ENCODE measurements at regions not wholly inside any gene's neighbourhood (a gene's known extent, or its start where the extent isn't known, plus 50 kb on each side); places are given as distances from the start of the nearest gene placed in this dataset.
A peak's percentile ranks its signal among the peaks of the same experiment; 100 is the strongest.

DNA sequence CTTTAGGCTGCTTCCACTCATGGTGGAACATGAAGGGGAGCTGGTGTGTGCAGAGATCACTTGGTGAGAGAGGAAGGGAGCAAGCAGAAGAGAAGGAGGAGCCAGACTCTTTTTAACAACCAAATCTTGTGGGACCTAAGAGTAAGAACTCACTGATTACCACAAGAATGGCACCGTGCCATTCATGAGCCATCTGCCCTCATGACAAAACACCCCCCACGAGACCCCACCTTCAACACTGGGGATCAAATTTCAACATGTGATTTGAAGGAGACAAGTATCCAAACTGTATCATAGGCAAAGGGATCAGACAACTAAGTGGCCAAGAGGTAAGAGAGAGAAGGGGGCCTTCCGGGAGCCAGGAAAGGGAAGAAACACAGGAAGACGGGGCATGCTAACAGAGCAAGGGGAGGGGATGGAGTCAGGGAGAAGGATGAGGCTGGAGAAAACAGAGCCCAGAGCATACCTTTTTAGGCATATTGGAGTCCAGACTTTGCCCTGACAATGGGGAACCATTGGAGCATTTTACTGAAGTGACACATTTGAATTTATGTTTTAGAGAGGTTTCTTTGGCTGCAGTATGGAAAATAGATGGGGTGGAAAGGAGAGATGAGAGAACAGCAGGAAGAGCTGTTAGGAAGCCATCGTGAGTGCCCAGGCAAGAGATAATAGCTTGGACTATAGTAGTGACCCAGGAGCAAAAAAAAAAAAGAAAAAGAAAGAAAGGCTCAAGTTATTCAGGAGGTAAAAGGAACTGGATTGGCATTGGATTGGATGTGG, 204.4 kb upstream of the NUDT4 start:
- Histone ChIP-seq H3K4me1 (ENCODE audit: control insufficient read depth, insufficient read depth, low read length) (peaks cover 27% of the 10 kb centered on the region), H3K9me3 (ENCODE audit: control insufficient read depth, insufficient read depth, low read length) (no peaks in the 10 kb centered on the region), H4K91ac (ENCODE audit: insufficient read depth, low read depth, low read length) (peak overlapping the region; percentile 30), H3K4me2 (ENCODE audit: low read depth, low read length) (peak overlapping the region; percentile 53), H3K14ac (replicated peaks; ENCODE audit: low read depth, low read length) (peak overlapping the region; percentile 0), H3K27me3 (ENCODE audit: control insufficient read depth, insufficient read depth, low read length) (no peaks in the 10 kb centered on the region), H4K20me1 (ENCODE audit: insufficient read depth, low read length) (no peaks in the 10 kb centered on the region), H3K36me3 (ENCODE audit: control insufficient read depth, insufficient read depth, low read length) (no peaks in the 10 kb centered on the region), H3K56ac (ENCODE audit: extremely low read depth, insufficient read depth, low read length) (no peak overlapping the region), H2AK9ac (replicated peaks; ENCODE audit: low read depth, low read length, poor library complexity) (no peak overlapping the region), H3K4me3 (ENCODE audit: insufficient read depth, low read depth, low read length) (no peak overlapping the region), H4K8ac (ENCODE audit: low read depth in 2 of 2, low read length in 2 of 2) (peak overlapping the region in 1 of 2 experiments; percentile 37; a peak in 1 of 4 replicates), H2BK120ac (ENCODE audit: low read depth, low read length) (peak overlapping the region; percentile 26), H2BK5ac (ENCODE audit: low read depth, low read length, poor library complexity, severe bottlenecking) (peak overlapping the region; percentile 58), H2BK20ac (ENCODE audit: low read depth, low read length) (peak overlapping the region; percentile 79), H3K79me1 (ENCODE audit: low read depth in 1 of 2, low read length in 2 of 2) (0 out of 4 replicates have a peak, but pooled peaks cover 0 to 4% of the 10 kb centered on the region in 2 experiments), H2BK15ac (ENCODE audit: low read depth, low read length) (peak overlapping the region; percentile 2; the same call in 2 of the 3 replicates), H3K9ac (ENCODE audit: low read depth, low read length) (no peak overlapping the region), H3K9me1 (ENCODE audit: insufficient read depth, low read length) (peaks cover 12% of the 10 kb centered on the region), H4K5ac (ENCODE audit: low read depth, low read length) (peak overlapping the region; percentile 59), H2AFZ (replicated peaks; ENCODE audit: low read length, poor library complexity) (peak overlapping the region; percentile 24), H2AK5ac (ENCODE audit: low read depth, low read length) (peak overlapping the region; percentile 63; the same call in 1 of the 2 replicates), H3K18ac (ENCODE audit: low read depth, low read length) (peak overlapping the region; percentile 62), H3K23ac (ENCODE audit: low read depth, low read length) (peak overlapping the region; percentile 14; the same call in 1 of the 2 replicates), H3K4ac (ENCODE audit: low read depth, low read length) (peak overlapping the region; percentile 51), H3K27ac (ENCODE audit: insufficient read depth, low read length) (peak overlapping the region; percentile 82; the same call in 1 of the 2 replicates)
- POLR2A ChIA-PET (ENCODE audit: unreplicated experiment) = no interaction called here
- BruUV-seq (replicated peaks) = no TSS peak
- CTCF ChIA-PET = no interaction called here
- 100% methylated on average over 2 of the region's 5 CpGs; no CpG with 5 or more reads in 1 of the 2 experiments for WGBS, 2 experiments (ENCODE audit: extremely low coverage in 2 of 2, insufficient read length in 1 of 2)
- dilution Hi-C loops (cut with HindIII; ENCODE audit: low sequenced_read_pairs, unreplicated experiment) = no loop called here
- DNase-seq = peak; percentile 75
- in situ Hi-C loops (cut with MboI; ENCODE audit: low sequenced_read_pairs) = no loop called here
- intact Hi-C loops (cut with micrococcal nuclease) = no loop called here
- no peak for ATAC-seq (ENCODE audit: low read depth)
- TF ChIP-seq RFX5 (IDR thresholded peaks at IDR 0.05; ENCODE audit: low read depth, low read length) (no peak), RAD21 (IDR thresholded peaks at IDR 0.05; ENCODE audit: low read length) (no peak), POLR2A (IDR thresholded peaks at IDR 0.05; ENCODE audit: low read depth, low read length) (no peak), CHD1 (IDR thresholded peaks at IDR 0.05; ENCODE audit: low read depth, low read length) (no peak), RCOR1 (IDR thresholded peaks at IDR 0.05; ENCODE audit: insufficient replicate concordance, low read length) (no peak), MXI1 (IDR thresholded peaks at IDR 0.05; ENCODE audit: borderline replicate concordance, low read depth, low read length) (no peak), SMC3 (IDR thresholded peaks at IDR 0.05; ENCODE audit: low read depth, low read length) (no peak), MAZ (IDR thresholded peaks at IDR 0.05; ENCODE audit: borderline replicate concordance, low read depth, low read length) (no peak), BHLHE40 (IDR thresholded peaks at IDR 0.05; ENCODE audit: low read depth, low read length) (no peak), CEBPB (IDR thresholded peaks at IDR 0.05; ENCODE audit: low read depth, low read length) (no peak), FOS (IDR thresholded peaks at IDR 0.05; ENCODE audit: low read depth, low read length) (no peak), NFE2L2 (IDR thresholded peaks at IDR 0.05; ENCODE audit: low read depth, low read length) (no peak)
- TF ChIP-seq, protein P1, sequence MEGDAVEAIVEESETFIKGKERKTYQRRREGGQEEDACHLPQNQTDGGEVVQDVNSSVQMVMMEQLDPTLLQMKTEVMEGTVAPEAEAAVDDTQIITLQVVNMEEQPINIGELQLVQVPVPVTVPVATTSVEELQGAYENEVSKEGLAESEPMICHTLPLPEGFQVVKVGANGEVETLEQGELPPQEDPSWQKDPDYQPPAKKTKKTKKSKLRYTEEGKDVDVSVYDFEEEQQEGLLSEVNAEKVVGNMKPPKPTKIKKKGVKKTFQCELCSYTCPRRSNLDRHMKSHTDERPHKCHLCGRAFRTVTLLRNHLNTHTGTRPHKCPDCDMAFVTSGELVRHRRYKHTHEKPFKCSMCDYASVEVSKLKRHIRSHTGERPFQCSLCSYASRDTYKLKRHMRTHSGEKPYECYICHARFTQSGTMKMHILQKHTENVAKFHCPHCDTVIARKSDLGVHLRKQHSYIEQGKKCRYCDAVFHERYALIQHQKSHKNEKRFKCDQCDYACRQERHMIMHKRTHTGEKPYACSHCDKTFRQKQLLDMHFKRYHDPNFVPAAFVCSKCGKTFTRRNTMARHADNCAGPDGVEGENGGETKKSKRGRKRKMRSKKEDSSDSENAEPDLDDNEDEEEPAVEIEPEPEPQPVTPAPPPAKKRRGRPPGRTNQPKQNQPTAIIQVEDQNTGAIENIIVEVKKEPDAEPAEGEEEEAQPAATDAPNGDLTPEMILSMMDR (conservative IDR thresholded peaks at IDR 0.05; ENCODE audit: low read depth, low read length) = no peak
- TF ChIP-seq, protein P2, sequence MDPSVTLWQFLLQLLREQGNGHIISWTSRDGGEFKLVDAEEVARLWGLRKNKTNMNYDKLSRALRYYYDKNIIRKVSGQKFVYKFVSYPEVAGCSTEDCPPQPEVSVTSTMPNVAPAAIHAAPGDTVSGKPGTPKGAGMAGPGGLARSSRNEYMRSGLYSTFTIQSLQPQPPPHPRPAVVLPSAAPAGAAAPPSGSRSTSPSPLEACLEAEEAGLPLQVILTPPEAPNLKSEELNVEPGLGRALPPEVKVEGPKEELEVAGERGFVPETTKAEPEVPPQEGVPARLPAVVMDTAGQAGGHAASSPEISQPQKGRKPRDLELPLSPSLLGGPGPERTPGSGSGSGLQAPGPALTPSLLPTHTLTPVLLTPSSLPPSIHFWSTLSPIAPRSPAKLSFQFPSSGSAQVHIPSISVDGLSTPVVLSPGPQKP (IDR thresholded peaks at IDR 0.05; ENCODE audit: borderline replicate concordance, low read depth, low read length) = no peak
- TF ChIP-seq, protein P3, sequence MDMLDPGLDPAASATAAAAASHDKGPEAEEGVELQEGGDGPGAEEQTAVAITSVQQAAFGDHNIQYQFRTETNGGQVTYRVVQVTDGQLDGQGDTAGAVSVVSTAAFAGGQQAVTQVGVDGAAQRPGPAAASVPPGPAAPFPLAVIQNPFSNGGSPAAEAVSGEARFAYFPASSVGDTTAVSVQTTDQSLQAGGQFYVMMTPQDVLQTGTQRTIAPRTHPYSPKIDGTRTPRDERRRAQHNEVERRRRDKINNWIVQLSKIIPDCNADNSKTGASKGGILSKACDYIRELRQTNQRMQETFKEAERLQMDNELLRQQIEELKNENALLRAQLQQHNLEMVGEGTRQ (IDR thresholded peaks at IDR 0.05; ENCODE audit: low read depth, low read length) = no peak

All from IMR-90 (cell line).